ENCODE measurements at regions not wholly inside any gene's neighbourhood (a gene's known extent, or its start where the extent isn't known, plus 50 kb on each side); places are given as distances from the start of the nearest gene placed in this dataset.

- intact Hi-C loops (cut with DNase I, micrococcal nuclease): no loop called here
- Mint-ChIP-seq H3K36me3 (ENCODE audit: low read depth) (no peaks in the 10 kb centered on the region), H3K4me3 (no peak overlapping the region), H3K4me1 (ENCODE audit: low read depth) (no peaks in the 10 kb centered on the region), H3K9me3 (peaks cover 4% of the 10 kb centered on the region), H3K27me3 (no peaks in the 10 kb centered on the region), H3K27ac (no peak overlapping the region)
- H3K4me3 ChIP-seq (ENCODE audit: low read length): no peak overlapping the region
- no peak for TF ChIP-seq CTCF (IDR thresholded peaks at IDR 0.05)
- H3K27me3 ChIP-seq (ENCODE audit: control insufficient read depth in 1 of 2, insufficient read depth in 2 of 2, low read length in 2 of 2): no peaks in the 10 kb centered on the region
- no peaks in the 10 kb centered on the region for H3K36me3 ChIP-seq (ENCODE audit: insufficient read depth, low read length)
- ATAC-seq (ENCODE audit: poor library complexity) (no peak), DNase-seq (no peak)
- H3K9me3 ChIP-seq (ENCODE audit: control insufficient read depth in 1 of 2, insufficient read depth in 1 of 2, low read length in 2 of 2): peaks cover 0 to 8% of the 10 kb centered on the region in 2 experiments
- ChIA-PET POLR2A (no interaction called here), CTCF (no interaction called here)
- H3K27ac ChIP-seq (ENCODE audit: low read depth in 1 of 2, low read length in 2 of 2): no peak overlapping the region
- no peaks in the 10 kb centered on the region for H3K4me1 ChIP-seq (ENCODE audit: insufficient read depth, low read length)
Measured at GRCh38 chr2:83042053-83042452, 1417.0 kb downstream of the SUCLG1 start.

- intact Hi-C loops (cut with DNase I, micrococcal nuclease): no loop called here
- Histone ChIP-seq H3K36me3 (ENCODE audit: insufficient read depth, low read length) (no peaks in the 10 kb centered on the region), H3K9me3 (ENCODE audit: control insufficient read depth in 1 of 2, insufficient read depth in 1 of 2, low read length in 2 of 2) (peaks cover 0 to 10% of the 10 kb centered on the region in 2 experiments), H3K4me3 (ENCODE audit: low read length) (no peak overlapping the region), H3K27me3 (ENCODE audit: control insufficient read depth in 1 of 2, insufficient read depth in 2 of 2, low read length in 2 of 2) (no peaks in the 10 kb centered on the region), H3K27ac (ENCODE audit: low read depth in 1 of 2, low read length in 2 of 2) (no peak overlapping the region), H3K4me1 (ENCODE audit: insufficient read depth, low read length) (no peaks in the 10 kb centered on the region)
- H3K9me3 Mint-ChIP-seq: peaks cover 2% of the 10 kb centered on the region
- no peaks in the 10 kb centered on the region for H3K4me1 Mint-ChIP-seq (ENCODE audit: low read depth)
- TF ChIP-seq CTCF (IDR thresholded peaks at IDR 0.05): no peak
- no peaks in the 10 kb centered on the region for H3K27me3 Mint-ChIP-seq
- H3K27ac Mint-ChIP-seq: no peak overlapping the region
- no peaks in the 10 kb centered on the region for H3K36me3 Mint-ChIP-seq (ENCODE audit: low read depth)
- DNase-seq (no peak), ATAC-seq (ENCODE audit: poor library complexity) (no peak)
- ChIA-PET CTCF (no interaction called here), POLR2A (no interaction called here)
- H3K4me3 Mint-ChIP-seq: no peak overlapping the region
Measured at GRCh38 chr2:83022631-83023210, 1436.4 kb downstream of the SUCLG1 start.

GRCh38 chr2:83017366-83018090, 1441.6 kb downstream of the SUCLG1 start:
- Histone ChIP-seq H3K4me1 (ENCODE audit: insufficient read depth, low read length) (no peaks in the 10 kb centered on the region), H3K27ac (ENCODE audit: low read depth in 1 of 2, low read length in 2 of 2) (no peak overlapping the region), H3K27me3 (ENCODE audit: control insufficient read depth in 1 of 2, insufficient read depth in 2 of 2, low read length in 2 of 2) (no peaks in the 10 kb centered on the region), H3K4me3 (ENCODE audit: low read length) (no peak overlapping the region), H3K9me3 (ENCODE audit: control insufficient read depth in 1 of 2, insufficient read depth in 1 of 2, low read length in 2 of 2) (peaks cover 0 to 6% of the 10 kb centered on the region in 2 experiments), H3K36me3 (ENCODE audit: insufficient read depth, low read length) (no peaks in the 10 kb centered on the region)
- Mint-ChIP-seq H3K9me3 (peaks cover 2% of the 10 kb centered on the region), H3K27ac (no peak overlapping the region), H3K36me3 (ENCODE audit: low read depth) (no peaks in the 10 kb centered on the region), H3K4me1 (ENCODE audit: low read depth) (no peaks in the 10 kb centered on the region), H3K4me3 (no peak overlapping the region), H3K27me3 (no peaks in the 10 kb centered on the region)
- ATAC-seq (ENCODE audit: poor library complexity): no peak
- DNase-seq: no peak
- TF ChIP-seq CTCF (IDR thresholded peaks at IDR 0.05): no peak
- intact Hi-C loops (cut with DNase I, micrococcal nuclease): no loop called here
- CTCF ChIA-PET: no interaction called here
- POLR2A ChIA-PET: no interaction called here
